ENCODE measurements at regions not wholly inside any gene's neighbourhood (a gene's known extent, or its start where the extent isn't known, plus 50 kb on each side); places are given as distances from the start of the nearest gene placed in this dataset.

DNA sequence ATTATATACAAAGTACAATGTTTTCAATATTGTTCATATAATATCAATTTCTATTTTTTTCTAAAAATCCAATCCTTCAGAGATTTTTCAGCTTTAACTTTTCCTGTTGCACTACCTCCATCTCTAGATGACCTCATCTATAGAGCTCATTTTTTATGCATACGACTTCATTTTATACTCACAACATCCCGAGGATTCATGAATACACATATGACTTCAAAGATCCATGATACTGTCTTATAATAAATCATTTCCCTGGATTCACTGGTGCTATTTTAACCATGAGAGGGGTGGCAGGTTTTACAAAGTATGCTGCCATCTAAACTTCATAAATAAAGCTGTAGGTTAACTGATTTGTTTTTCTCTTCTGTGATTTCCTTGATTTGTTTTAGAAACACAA lies 694.6 kb downstream of the EPHA4 start:
- no peak for TF ChIP-seq CTCF (IDR thresholded peaks at IDR 0.05; ENCODE audit: control insufficient read depth, extremely low read depth, insufficient read depth)
- no peak for DNase-seq (ENCODE audit: low read depth)
- no peak overlapping the region for H3K4me3 ChIP-seq (ENCODE audit: low read depth, low read length)

- DNase-seq (ENCODE audit: low read depth), result no peak
- no peak for TF ChIP-seq CTCF (IDR thresholded peaks at IDR 0.05; ENCODE audit: control insufficient read depth, extremely low read depth, insufficient read depth)
These were observed 694.2 kb downstream of the EPHA4 start for GRCh38 chr2:220877897-220878296.

GRCh38 chr2:220880623-220881596 lies 691.2 kb downstream of the EPHA4 start:
- H3K4me3 ChIP-seq (ENCODE audit: low read depth, low read length), result no peak overlapping the region
- no peak for DNase-seq (ENCODE audit: low read depth)
- TF ChIP-seq CTCF (IDR thresholded peaks at IDR 0.05; ENCODE audit: control insufficient read depth, extremely low read depth, insufficient read depth), result no peak

More at GRCh38 chr2:220877897-220878296, 694.2 kb downstream of the EPHA4 start:
- no peak overlapping the region for H3K4me3 ChIP-seq (ENCODE audit: low read depth, low read length)

DNA sequence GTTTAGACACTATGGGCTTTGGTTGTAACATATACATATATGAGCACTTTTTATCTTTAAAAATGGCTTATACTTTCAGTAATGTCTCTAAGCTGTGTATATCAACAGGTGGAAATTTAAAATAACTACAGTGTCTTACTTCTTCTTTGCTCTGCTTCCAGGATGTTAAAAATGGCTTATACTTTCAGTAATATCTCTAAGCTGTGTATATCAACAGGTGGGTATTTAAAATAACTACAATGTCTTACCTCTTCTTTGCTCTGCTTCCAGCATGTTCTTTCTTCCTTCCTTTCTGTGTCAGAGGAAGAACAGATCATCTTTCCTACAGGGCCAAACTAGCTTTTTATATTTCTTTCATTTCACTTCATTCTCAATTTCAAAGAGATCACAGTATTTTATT lies 689.6 kb downstream of the EPHA4 start:
- DNase-seq (ENCODE audit: low read depth), result no peak
- H3K4me3 ChIP-seq (ENCODE audit: low read depth, low read length), result no peak overlapping the region
- TF ChIP-seq CTCF (IDR thresholded peaks at IDR 0.05; ENCODE audit: control insufficient read depth, extremely low read depth, insufficient read depth), result no peak

GRCh38 chr2:220885593-220885992 lies 686.5 kb downstream of the EPHA4 start:
- no peak for TF ChIP-seq CTCF (IDR thresholded peaks at IDR 0.05; ENCODE audit: control insufficient read depth, extremely low read depth, insufficient read depth)
- no peak overlapping the region for H3K4me3 ChIP-seq (ENCODE audit: low read depth, low read length)

DNA sequence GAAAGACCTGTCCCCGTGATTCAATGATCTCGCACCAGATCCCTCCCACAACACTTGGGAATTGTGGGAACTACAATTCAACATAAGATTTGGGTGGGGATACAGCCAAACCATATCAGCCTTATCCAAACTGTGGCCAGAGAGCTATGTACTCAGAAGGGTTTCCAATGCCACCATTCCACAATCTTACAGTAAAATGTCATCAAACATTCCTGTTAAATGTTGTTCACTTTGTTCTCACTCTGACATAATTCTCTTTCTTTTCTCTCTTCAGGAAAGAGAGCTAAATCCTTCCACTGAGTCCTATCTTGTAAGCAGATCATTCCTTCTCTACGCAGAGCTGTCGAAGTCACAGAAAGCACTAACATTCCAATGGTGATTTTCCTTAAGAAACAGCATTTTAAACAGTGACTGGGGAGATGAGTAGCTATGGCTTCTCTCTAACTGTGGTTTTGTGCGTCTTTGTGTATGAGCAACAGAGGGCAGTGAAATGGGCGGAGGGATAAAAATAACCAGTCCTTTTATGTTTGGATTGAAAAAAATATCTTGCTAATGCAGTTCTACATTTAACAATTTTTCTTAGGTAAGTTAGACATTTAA lies 684.7 kb downstream of the EPHA4 start:
- DNase-seq (ENCODE audit: low read depth), result no peak
- TF ChIP-seq CTCF (IDR thresholded peaks at IDR 0.05; ENCODE audit: control insufficient read depth, extremely low read depth, insufficient read depth), result no peak
- no peak overlapping the region for H3K4me3 ChIP-seq (ENCODE audit: low read depth, low read length)

More at GRCh38 chr2:220885593-220885992, 686.5 kb downstream of the EPHA4 start:
- DNase-seq (ENCODE audit: low read depth), result no peak

All from LNCaP clone FGC (cell line).